ENCODE measurements at regions not wholly inside any gene's neighbourhood (a gene's known extent, or its start where the extent isn't known, plus 50 kb on each side); places are given as distances from the start of the nearest gene placed in this dataset.

GRCh38 chr20:57918551-57918950 lies 208.7 kb upstream of the PMEPA1 start:
- TF ChIP-seq CTCF (IDR thresholded peaks at IDR 0.05) (no peak), POLR2A (IDR thresholded peaks at IDR 0.05) (no peak), EP300 (IDR thresholded peaks at IDR 0.05) (no peak)

All from tibial nerve (tissue), 4 donors.